K562 (cell line): ENCODE measurements at regions not wholly inside any gene's neighbourhood (a gene's known extent, or its start where the extent isn't known, plus 50 kb on each side); places are given as distances from the start of the nearest gene placed in this dataset.
"Not testable (repeated sequence)": the region's sequence is repeated elsewhere in the genome, so short reads cannot be mapped to it uniquely, and the experiment has no call there.

Experiments
- CBFB ChIP-seq: sonication (generic); formaldehyde crosslinking; IDR thresholded peaks from 2 replicates; pipeline ENCODE4 v1.4.0; 2020; ENCODE audit warnings: mild to moderate bottlenecking, missing genetic modification reagents
- CTCF ChIP-seq, 3 experiments: IDR thresholded peaks in 2 of 3; conservative IDR thresholded peaks in 1 of 3; 2 replicates each; pipeline ENCODE4 v1.5.1; 2011 to 2012; ENCODE audit warnings: low read length in 3 of 3, mild to moderate bottlenecking in 3 of 3, control low read depth in 2 of 3, improper control_type of control experiment in 1 of 3, inconsistent platforms in 1 of 3, low read depth in 1 of 3, mixed read lengths in 1 of 3, moderate library complexity in 1 of 3; ENCODE audit not compliant: insufficient read depth in 2 of 3
- FOS ChIP-seq: IDR thresholded peaks from 3 replicates; pipeline ENCODE4 v1.6.1; 2011; ENCODE audit not compliant: insufficient read length; ENCODE audit errors: extremely low read depth
- MAFF ChIP-seq: IDR thresholded peaks from 2 replicates; pipeline ENCODE4 v1.6.1; 2012; ENCODE audit warnings: low read length, improper control_type of control experiment
- MEF2A ChIP-seq: IDR thresholded peaks from 2 replicates; pipeline ENCODE4 v1.6.1; 2011; ENCODE audit warnings: low read depth, mild to moderate bottlenecking, low read length, moderate library complexity; ENCODE audit not compliant: control insufficient read depth
- POLR2AphosphoS5 ChIP-seq: IDR thresholded peaks from 2 replicates; pipeline ENCODE4 v1.6.1; 2011; ENCODE audit warnings: mild to moderate bottlenecking, low read depth, low read length, moderate library complexity; ENCODE audit not compliant: control insufficient read depth, insufficient read depth
- POLR3A ChIP-seq: IDR thresholded peaks from 2 replicates; pipeline ENCODE4 v1.6.1; 2011; ENCODE audit warnings: borderline replicate concordance, mild to moderate bottlenecking, moderate library complexity; ENCODE audit not compliant: insufficient read length, insufficient read depth; ENCODE audit errors: extremely low read depth
- RAD21 ChIP-seq, 2 experiments: fragments of 250-450 bp in 1 of 2; fragments of 450-650 bp in 1 of 2; sonication (Bioruptor Pico) in 1 of 2; formaldehyde crosslinking in 1 of 2; IDR thresholded peaks in 1 of 2; conservative IDR thresholded peaks in 1 of 2; 2 replicates each; pipeline versions ENCODE4 v1.4.0 to v1.8.0; 2020 to 2022; ENCODE audit warnings: mild to moderate bottlenecking in 2 of 2, moderate library complexity in 1 of 2
- U2AF2 ChIP-seq: fragments of 200-400 bp; formaldehyde crosslinking; optimal IDR thresholded peaks from 2 replicates; pipeline ENCODE3; 2017; ENCODE audit warnings: low read depth, mild to moderate bottlenecking, low read length
- TF ChIP-seq, protein P1 (sequence below): sonication (generic); formaldehyde crosslinking; IDR thresholded peaks from 2 replicates; pipeline ENCODE4 v1.8.0; 2022; ENCODE audit warnings: mild to moderate bottlenecking, low read depth, missing genetic modification reagents

- TF ChIP-seq POLR2AphosphoS5; MEF2A; RAD21 (CRISPR knock-in tag; conservative IDR thresholded peaks at IDR 0.05 in 1 of 2, IDR thresholded peaks at IDR 0.05 in 1 of 2); CTCF (IDR thresholded peaks at IDR 0.05 in 2 of 3, conservative IDR thresholded peaks at IDR 0.05 in 1 of 3; ENCODE audit: insufficient read depth in 2 of 3, low read depth in 1 of 3, low read length in 3 of 3); MAFF; POLR3A; CBFB (CRISPR knock-in tag); FOS; U2AF2: not testable (repeated sequence)
- TF ChIP-seq, protein P1, sequence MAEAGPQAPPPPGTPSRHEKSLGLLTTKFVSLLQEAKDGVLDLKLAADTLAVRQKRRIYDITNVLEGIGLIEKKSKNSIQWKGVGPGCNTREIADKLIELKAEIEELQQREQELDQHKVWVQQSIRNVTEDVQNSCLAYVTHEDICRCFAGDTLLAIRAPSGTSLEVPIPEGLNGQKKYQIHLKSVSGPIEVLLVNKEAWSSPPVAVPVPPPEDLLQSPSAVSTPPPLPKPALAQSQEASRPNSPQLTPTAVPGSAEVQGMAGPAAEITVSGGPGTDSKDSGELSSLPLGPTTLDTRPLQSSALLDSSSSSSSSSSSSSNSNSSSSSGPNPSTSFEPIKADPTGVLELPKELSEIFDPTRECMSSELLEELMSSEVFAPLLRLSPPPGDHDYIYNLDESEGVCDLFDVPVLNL = not testable (repeated sequence)
These were observed 131.0 kb upstream of the GRK3 start for GRCh38 chr22:25433381-25433970.
